ENCODE measurements at regions not wholly inside any gene's neighbourhood (a gene's known extent, or its start where the extent isn't known, plus 50 kb on each side); places are given as distances from the start of the nearest gene placed in this dataset.

DNA sequence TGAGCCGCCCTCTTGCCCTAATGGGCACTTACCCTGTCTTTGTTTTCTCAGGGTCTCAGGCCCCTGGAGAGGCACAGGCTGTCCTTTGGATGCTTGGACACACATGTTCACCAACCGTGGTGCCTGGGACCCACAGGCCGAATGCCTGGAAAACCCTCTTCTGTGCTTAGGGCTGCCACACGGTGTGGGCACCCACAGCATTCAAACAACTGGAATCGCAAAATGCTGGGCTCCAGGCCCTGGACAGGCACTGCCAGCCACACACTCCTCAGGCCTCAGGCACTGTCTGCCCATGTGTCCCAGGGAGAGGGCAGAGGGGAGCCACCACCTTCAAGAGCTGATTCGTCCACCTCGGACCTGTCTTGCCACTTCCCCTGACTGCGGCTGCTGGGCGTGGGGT lies 123.1 kb upstream of the ACKR3 start:
- Histone ChIP-seq H3K4me2 (ENCODE audit: insufficient read depth, low read length) (no peak overlapping the region), H4K20me1 (ENCODE audit: insufficient read depth, low read length) (no peaks in the 10 kb centered on the region), H3K27ac (ENCODE audit: low read depth, low read length) (no peak overlapping the region), H3K4me1 (ENCODE audit: insufficient read depth, low read length) (no peaks in the 10 kb centered on the region), H3K79me2 (ENCODE audit: insufficient read depth, low read length) (no peaks in the 10 kb centered on the region), H3K27me3 (ENCODE audit: insufficient read depth, low read length) (no peaks in the 10 kb centered on the region), H3K4me3 (ENCODE audit: insufficient read depth, low read length) (no peak overlapping the region), H3K9me3 (ENCODE audit: low read depth, low read length) (no peaks in the 10 kb centered on the region), H3K36me3 (ENCODE audit: insufficient read depth, low read length) (no peaks in the 10 kb centered on the region), H2AFZ (ENCODE audit: low read length) (no peak overlapping the region)
- TF ChIP-seq, protein P1, sequence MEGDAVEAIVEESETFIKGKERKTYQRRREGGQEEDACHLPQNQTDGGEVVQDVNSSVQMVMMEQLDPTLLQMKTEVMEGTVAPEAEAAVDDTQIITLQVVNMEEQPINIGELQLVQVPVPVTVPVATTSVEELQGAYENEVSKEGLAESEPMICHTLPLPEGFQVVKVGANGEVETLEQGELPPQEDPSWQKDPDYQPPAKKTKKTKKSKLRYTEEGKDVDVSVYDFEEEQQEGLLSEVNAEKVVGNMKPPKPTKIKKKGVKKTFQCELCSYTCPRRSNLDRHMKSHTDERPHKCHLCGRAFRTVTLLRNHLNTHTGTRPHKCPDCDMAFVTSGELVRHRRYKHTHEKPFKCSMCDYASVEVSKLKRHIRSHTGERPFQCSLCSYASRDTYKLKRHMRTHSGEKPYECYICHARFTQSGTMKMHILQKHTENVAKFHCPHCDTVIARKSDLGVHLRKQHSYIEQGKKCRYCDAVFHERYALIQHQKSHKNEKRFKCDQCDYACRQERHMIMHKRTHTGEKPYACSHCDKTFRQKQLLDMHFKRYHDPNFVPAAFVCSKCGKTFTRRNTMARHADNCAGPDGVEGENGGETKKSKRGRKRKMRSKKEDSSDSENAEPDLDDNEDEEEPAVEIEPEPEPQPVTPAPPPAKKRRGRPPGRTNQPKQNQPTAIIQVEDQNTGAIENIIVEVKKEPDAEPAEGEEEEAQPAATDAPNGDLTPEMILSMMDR (IDR thresholded peaks at IDR 0.05; ENCODE audit: extremely low read depth, low read depth, low read length) = no peak
- no peak for DNase-seq (ENCODE audit: insufficient read length, low spot score, missing footprints)

DNA sequence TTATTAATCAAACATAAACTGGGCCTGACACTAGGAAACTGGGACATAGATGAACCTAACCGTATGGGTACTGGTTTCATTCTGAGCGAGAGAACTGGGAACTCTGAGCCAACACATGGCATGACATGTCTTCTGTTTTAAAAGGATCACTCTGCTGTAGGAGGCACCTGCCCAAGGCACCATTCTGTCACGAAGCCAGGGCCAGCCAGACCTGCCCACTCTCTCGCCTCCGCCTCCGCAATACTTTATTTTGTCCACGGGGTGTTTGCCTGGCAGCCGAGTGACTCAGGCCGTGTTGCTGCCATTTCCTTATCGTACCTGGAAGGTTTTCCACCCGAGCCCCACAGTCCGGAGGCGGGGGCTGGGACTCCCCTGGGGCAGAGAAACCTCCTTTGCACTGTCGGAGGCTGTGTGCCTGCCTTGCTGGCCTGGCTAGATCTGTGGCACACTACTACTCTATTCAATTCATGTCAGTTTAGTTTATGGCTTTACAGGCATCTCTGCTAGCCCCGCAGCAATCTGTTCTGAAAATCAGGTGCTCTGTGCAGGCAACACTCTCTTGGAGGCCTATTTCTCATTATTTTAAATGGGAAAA lies 120.4 kb upstream of the ACKR3 start:
- no peak overlapping the region for H3K4me3 ChIP-seq (ENCODE audit: insufficient read depth, low read length)
- H3K4me1 ChIP-seq (ENCODE audit: insufficient read depth, low read length) = no peaks in the 10 kb centered on the region
- H3K9me3 ChIP-seq (ENCODE audit: low read depth, low read length) = no peaks in the 10 kb centered on the region
- no peaks in the 10 kb centered on the region for H4K20me1 ChIP-seq (ENCODE audit: insufficient read depth, low read length)
- H3K4me2 ChIP-seq (ENCODE audit: insufficient read depth, low read length) = no peak overlapping the region
- DNase-seq (ENCODE audit: insufficient read length, low spot score, missing footprints) = peak; percentile 39
- H3K36me3 ChIP-seq (ENCODE audit: insufficient read depth, low read length) = no peaks in the 10 kb centered on the region
- TF ChIP-seq, protein P1 (IDR thresholded peaks at IDR 0.05; ENCODE audit: extremely low read depth, low read depth, low read length) = no peak
- no peak overlapping the region for H2AFZ ChIP-seq (ENCODE audit: low read length)
- no peaks in the 10 kb centered on the region for H3K27me3 ChIP-seq (ENCODE audit: insufficient read depth, low read length)
- no peaks in the 10 kb centered on the region for H3K79me2 ChIP-seq (ENCODE audit: insufficient read depth, low read length)
- H3K27ac ChIP-seq (ENCODE audit: low read depth, low read length) = no peak overlapping the region

DNA sequence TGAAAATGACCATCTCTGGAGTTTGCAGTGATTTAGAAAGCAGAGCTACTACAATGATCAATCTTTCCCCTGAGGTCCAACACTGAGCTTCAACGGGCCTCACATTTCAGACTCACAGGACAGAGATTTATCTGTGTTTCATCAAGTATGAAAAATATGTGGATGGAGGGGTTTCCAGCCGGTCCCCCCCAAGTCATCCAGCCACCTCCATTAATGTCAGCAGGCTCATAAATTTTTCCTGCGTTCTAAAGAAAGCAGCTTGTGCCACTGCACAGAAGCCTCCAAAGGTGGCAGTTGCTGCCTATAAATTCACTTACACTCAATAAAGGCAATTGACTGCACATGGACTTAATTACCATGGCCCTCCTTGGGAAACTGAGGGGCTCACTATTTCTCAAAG lies 117.4 kb upstream of the ACKR3 start:
- TF ChIP-seq, protein P1 (IDR thresholded peaks at IDR 0.05; ENCODE audit: extremely low read depth, low read depth, low read length) = no peak
- peaks cover 5% of the 10 kb centered on the region for H3K27me3 ChIP-seq (ENCODE audit: insufficient read depth, low read length)
- no peak overlapping the region for H3K4me2 ChIP-seq (ENCODE audit: insufficient read depth, low read length)
- H3K79me2 ChIP-seq (ENCODE audit: insufficient read depth, low read length) = no peaks in the 10 kb centered on the region
- no peaks in the 10 kb centered on the region for H3K4me1 ChIP-seq (ENCODE audit: insufficient read depth, low read length)
- H3K9me3 ChIP-seq (ENCODE audit: low read depth, low read length) = no peaks in the 10 kb centered on the region
- DNase-seq (ENCODE audit: insufficient read length, low spot score, missing footprints) = peak; percentile 35
- no peak overlapping the region for H2AFZ ChIP-seq (ENCODE audit: low read length)
- H4K20me1 ChIP-seq (ENCODE audit: insufficient read depth, low read length) = no peaks in the 10 kb centered on the region
- no peaks in the 10 kb centered on the region for H3K36me3 ChIP-seq (ENCODE audit: insufficient read depth, low read length)
- no peak overlapping the region for H3K27ac ChIP-seq (ENCODE audit: low read depth, low read length)
- H3K4me3 ChIP-seq (ENCODE audit: insufficient read depth, low read length) = no peak overlapping the region

DNA sequence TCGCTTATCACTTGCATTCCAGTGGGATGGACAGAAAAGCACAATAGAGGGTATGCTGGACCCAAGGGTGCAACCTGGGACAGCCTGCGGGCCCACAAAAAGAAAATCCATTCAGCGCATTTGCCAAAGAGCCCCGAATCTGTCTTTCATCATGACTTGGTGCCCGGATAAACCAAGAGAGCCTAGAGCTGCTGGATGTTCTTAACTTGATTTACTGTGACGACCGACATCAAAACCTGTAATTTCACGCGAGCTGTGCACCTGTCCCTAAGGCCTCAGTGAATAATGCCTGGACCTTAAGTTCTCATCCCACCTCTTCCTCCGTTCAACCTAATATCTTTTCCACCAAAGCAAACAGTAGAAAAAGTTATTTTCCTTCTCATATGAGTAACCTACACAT lies 115.5 kb upstream of the ACKR3 start:
- no peaks in the 10 kb centered on the region for H3K79me2 ChIP-seq (ENCODE audit: insufficient read depth, low read length)
- H3K9me3 ChIP-seq (ENCODE audit: low read depth, low read length) = no peaks in the 10 kb centered on the region
- no peaks in the 10 kb centered on the region for H4K20me1 ChIP-seq (ENCODE audit: insufficient read depth, low read length)
- H3K4me2 ChIP-seq (ENCODE audit: insufficient read depth, low read length) = no peak overlapping the region
- TF ChIP-seq, protein P1 (IDR thresholded peaks at IDR 0.05; ENCODE audit: extremely low read depth, low read depth, low read length) = no peak
- no peak overlapping the region for H3K4me3 ChIP-seq (ENCODE audit: insufficient read depth, low read length)
- peaks cover 5% of the 10 kb centered on the region for H3K27me3 ChIP-seq (ENCODE audit: insufficient read depth, low read length)
- no peak overlapping the region for H2AFZ ChIP-seq (ENCODE audit: low read length)
- peak; percentile 18 for DNase-seq (ENCODE audit: insufficient read length, low spot score, missing footprints)
- no peak overlapping the region for H3K27ac ChIP-seq (ENCODE audit: low read depth, low read length)
- H3K36me3 ChIP-seq (ENCODE audit: insufficient read depth, low read length) = no peaks in the 10 kb centered on the region
- H3K4me1 ChIP-seq (ENCODE audit: insufficient read depth, low read length) = no peaks in the 10 kb centered on the region

All from osteoblast (primary cell).